GM18909 (cell line): ENCODE measurements at regions not wholly inside any gene's neighbourhood (a gene's known extent, or its start where the extent isn't known, plus 50 kb on each side); places are given as distances from the start of the nearest gene placed in this dataset.

Source experiments
- ATAC-seq: cut with Tn5 transposase; IDR thresholded peaks from one replicate; pipeline ENCODE4 v1.9.1; 2021; ENCODE audit warnings: mild to moderate bottlenecking; ENCODE audit not compliant: unreplicated experiment, poor library complexity

- ATAC-seq: no peak
Observed at GRCh38 chr12:60279221-60279620, 683.4 kb downstream of the SLC16A7 start.

GRCh38 chr12:60281522-60281921 lies 685.7 kb downstream of the SLC16A7 start:
- no peak for ATAC-seq

GRCh38 chr12:60290532-60290931 lies 694.7 kb downstream of the SLC16A7 start:
- no peak for ATAC-seq

- no peak for ATAC-seq
Observed at GRCh38 chr12:60308366-60308991, 712.6 kb downstream of the SLC16A7 start.

- ATAC-seq: no peak
Observed at GRCh38 chr12:60311940-60312339, 716.1 kb downstream of the SLC16A7 start.

- no peak for ATAC-seq
Observed at GRCh38 chr12:60317361-60317760, 721.5 kb downstream of the SLC16A7 start.

- ATAC-seq: no peak
Observed at GRCh38 chr12:60324746-60325145, 728.9 kb downstream of the SLC16A7 start.

- no peak for ATAC-seq
Observed at GRCh38 chr12:60333461-60333860, 737.6 kb downstream of the SLC16A7 start.

- ATAC-seq: no peak
Observed at GRCh38 chr12:60335745-60336144, 739.9 kb downstream of the SLC16A7 start.

- no peak for ATAC-seq
Observed at GRCh38 chr12:60337839-60338549, 742.2 kb downstream of the SLC16A7 start.

- ATAC-seq: no peak
Observed at GRCh38 chr12:60345442-60345841, 749.6 kb downstream of the SLC16A7 start.

GRCh38 chr12:60349232-60349978 lies 753.6 kb downstream of the SLC16A7 start:
- ATAC-seq: no peak

- no peak for ATAC-seq
Observed at GRCh38 chr12:60387356-60387755, 791.5 kb downstream of the SLC16A7 start.

GRCh38 chr12:60391051-60391450 lies 795.2 kb downstream of the SLC16A7 start:
- ATAC-seq: no peak

- ATAC-seq: no peak
Observed at GRCh38 chr12:60391791-60392190, 796.0 kb downstream of the SLC16A7 start.

GRCh38 chr12:60393093-60393492 lies 797.3 kb downstream of the SLC16A7 start:
- no peak for ATAC-seq

GRCh38 chr12:60394665-60395064 lies 798.8 kb downstream of the SLC16A7 start:
- no peak for ATAC-seq

- no peak for ATAC-seq
Observed at GRCh38 chr12:60398547-60398946, 802.7 kb downstream of the SLC16A7 start.

- no peak for ATAC-seq
Observed at GRCh38 chr12:60399064-60399463, 803.2 kb downstream of the SLC16A7 start.

GRCh38 chr12:60402996-60403395 lies 807.2 kb downstream of the SLC16A7 start:
- no peak for ATAC-seq

- ATAC-seq: no peak
Observed at GRCh38 chr12:60415351-60415750, 819.5 kb downstream of the SLC16A7 start.
